RWPE2 (cell line): ENCODE measurements at regions not wholly inside any gene's neighbourhood (a gene's known extent, or its start where the extent isn't known, plus 50 kb on each side); places are given as distances from the start of the nearest gene placed in this dataset.

Experiments
- ATAC-seq: fragments of 200-7000 bp; cut with Tn5 transposase; 3 replicates; pipeline ENCODE4 v1.9.1; 2021; ENCODE audit warnings: low read depth
- DNase-seq: peaks from one replicate; pipeline ENCODE4 v3.0.0-alpha.2; 2020; ENCODE audit warnings: low spot score
- H3K27ac ChIP-seq: fragments of 450-650 bp; 2 replicates; pipeline ENCODE4 v1.5.1; 2017; ENCODE audit warnings: mild to moderate bottlenecking; ENCODE audit not compliant: poor library complexity, severe bottlenecking
- H3K27me3 ChIP-seq: fragments of 250-450 bp; sonication (Bioruptor Pico); 2 replicates; pipeline ENCODE4 v1.5.1; 2021; ENCODE audit warnings: mild to moderate bottlenecking, moderate library complexity; ENCODE audit not compliant: insufficient read depth, poor library complexity, severe bottlenecking
- H3K36me3 ChIP-seq: fragments of 250-450 bp; sonication (Bioruptor Pico); 2 replicates; pipeline ENCODE4 v1.5.1; 2020; ENCODE audit warnings: low read depth, mild to moderate bottlenecking, moderate library complexity
- H3K4me1 ChIP-seq: fragments of 250-450 bp; sonication (Bioruptor Pico); 2 replicates; pipeline ENCODE4 v1.5.1; 2021; ENCODE audit warnings: mild to moderate bottlenecking, moderate library complexity; ENCODE audit not compliant: insufficient read depth, poor library complexity, severe bottlenecking
- H3K4me3 ChIP-seq: fragments of 250-450 bp; sonication (Bioruptor Pico); 2 replicates; pipeline ENCODE4 v1.5.1; 2021; ENCODE audit warnings: mild to moderate bottlenecking, moderate library complexity; ENCODE audit not compliant: severe bottlenecking
- H3K9me3 ChIP-seq: fragments of 250-450 bp; sonication (Bioruptor Pico); 2 replicates; pipeline ENCODE4 v1.5.1; 2021; ENCODE audit warnings: mild to moderate bottlenecking, moderate library complexity; ENCODE audit not compliant: severe bottlenecking
- TF ChIP-seq, protein P1 (sequence below): fragments of 450-650 bp; IDR thresholded peaks from one replicate; pipeline ENCODE4 v1.5.1; 2017; ENCODE audit warnings: mild to moderate bottlenecking, moderate library complexity; ENCODE audit not compliant: poor library complexity, severe bottlenecking

GRCh38 chr4:59122626-59123025 lies 2012.4 kb upstream of the IGFBP7 start:
- ATAC-seq: no peak
- TF ChIP-seq, protein P1, sequence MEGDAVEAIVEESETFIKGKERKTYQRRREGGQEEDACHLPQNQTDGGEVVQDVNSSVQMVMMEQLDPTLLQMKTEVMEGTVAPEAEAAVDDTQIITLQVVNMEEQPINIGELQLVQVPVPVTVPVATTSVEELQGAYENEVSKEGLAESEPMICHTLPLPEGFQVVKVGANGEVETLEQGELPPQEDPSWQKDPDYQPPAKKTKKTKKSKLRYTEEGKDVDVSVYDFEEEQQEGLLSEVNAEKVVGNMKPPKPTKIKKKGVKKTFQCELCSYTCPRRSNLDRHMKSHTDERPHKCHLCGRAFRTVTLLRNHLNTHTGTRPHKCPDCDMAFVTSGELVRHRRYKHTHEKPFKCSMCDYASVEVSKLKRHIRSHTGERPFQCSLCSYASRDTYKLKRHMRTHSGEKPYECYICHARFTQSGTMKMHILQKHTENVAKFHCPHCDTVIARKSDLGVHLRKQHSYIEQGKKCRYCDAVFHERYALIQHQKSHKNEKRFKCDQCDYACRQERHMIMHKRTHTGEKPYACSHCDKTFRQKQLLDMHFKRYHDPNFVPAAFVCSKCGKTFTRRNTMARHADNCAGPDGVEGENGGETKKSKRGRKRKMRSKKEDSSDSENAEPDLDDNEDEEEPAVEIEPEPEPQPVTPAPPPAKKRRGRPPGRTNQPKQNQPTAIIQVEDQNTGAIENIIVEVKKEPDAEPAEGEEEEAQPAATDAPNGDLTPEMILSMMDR: no peak
- no peaks in the 10 kb centered on the region for H3K36me3 ChIP-seq
- H3K4me3 ChIP-seq: no peak overlapping the region
- no peaks in the 10 kb centered on the region for H3K27me3 ChIP-seq
- no peak for DNase-seq
- no peak overlapping the region for H3K27ac ChIP-seq
- no peaks in the 10 kb centered on the region for H3K9me3 ChIP-seq
- H3K4me1 ChIP-seq: no peaks in the 10 kb centered on the region

- H3K4me3 ChIP-seq: no peak overlapping the region
- H3K9me3 ChIP-seq: no peaks in the 10 kb centered on the region
- no peak overlapping the region for H3K27ac ChIP-seq
- TF ChIP-seq, protein P1: no peak
- no peaks in the 10 kb centered on the region for H3K4me1 ChIP-seq
- ATAC-seq (no peak), DNase-seq (no peak)
- no peaks in the 10 kb centered on the region for H3K27me3 ChIP-seq
- no peaks in the 10 kb centered on the region for H3K36me3 ChIP-seq
Observed at GRCh38 chr4:59126159-59126558, 2016.0 kb upstream of the IGFBP7 start.

DNA sequence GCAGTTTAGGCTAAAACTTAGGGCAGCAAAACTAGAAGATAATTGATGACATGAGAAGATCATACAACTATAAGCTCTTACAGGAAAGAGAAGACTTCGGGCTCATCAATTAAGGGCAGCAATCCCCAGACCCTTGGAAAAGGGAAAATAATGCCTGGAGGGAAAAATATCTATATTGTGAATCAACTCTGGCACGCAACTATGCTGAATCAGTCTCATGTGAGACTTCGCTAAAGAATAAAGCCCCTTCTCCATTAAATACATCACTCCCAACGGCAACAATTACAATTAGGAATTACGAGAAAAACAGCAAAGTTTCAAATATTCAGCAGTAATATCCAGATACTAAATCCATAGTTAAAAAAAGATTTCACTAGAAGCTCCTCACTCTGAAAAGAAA lies 2016.8 kb upstream of the IGFBP7 start:
- no peaks in the 10 kb centered on the region for H3K27me3 ChIP-seq
- H3K4me1 ChIP-seq: no peaks in the 10 kb centered on the region
- no peak overlapping the region for H3K27ac ChIP-seq
- H3K36me3 ChIP-seq: no peaks in the 10 kb centered on the region
- no peaks in the 10 kb centered on the region for H3K9me3 ChIP-seq
- no peak overlapping the region for H3K4me3 ChIP-seq
- TF ChIP-seq, protein P1: no peak
- DNase-seq (no peak), ATAC-seq (no peak)

DNA sequence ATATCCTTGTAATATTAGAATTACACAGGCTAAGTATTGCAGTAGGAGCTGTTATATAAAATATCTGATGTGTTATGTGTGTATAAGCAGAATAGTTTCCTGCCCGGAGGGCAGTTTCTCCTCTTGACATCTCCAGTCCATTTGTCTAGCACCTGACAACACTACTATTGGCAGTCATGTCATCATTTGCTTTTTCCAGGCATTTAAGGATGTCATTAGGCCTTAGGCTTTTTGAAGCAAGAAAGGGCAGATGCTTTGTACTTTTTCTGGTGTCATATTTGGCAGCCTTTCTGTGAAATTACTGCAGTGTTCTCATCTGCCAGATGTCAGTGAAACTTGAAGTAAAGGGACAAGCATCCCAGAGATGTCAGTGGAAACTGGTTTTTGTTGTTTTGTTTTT lies 2017.6 kb upstream of the IGFBP7 start:
- TF ChIP-seq, protein P1: no peak
- DNase-seq: no peak
- no peak for ATAC-seq
- H3K4me3 ChIP-seq: no peak overlapping the region
- no peak overlapping the region for H3K27ac ChIP-seq
- H3K9me3 ChIP-seq: no peaks in the 10 kb centered on the region
- no peaks in the 10 kb centered on the region for H3K27me3 ChIP-seq
- no peaks in the 10 kb centered on the region for H3K36me3 ChIP-seq
- no peaks in the 10 kb centered on the region for H3K4me1 ChIP-seq

DNA sequence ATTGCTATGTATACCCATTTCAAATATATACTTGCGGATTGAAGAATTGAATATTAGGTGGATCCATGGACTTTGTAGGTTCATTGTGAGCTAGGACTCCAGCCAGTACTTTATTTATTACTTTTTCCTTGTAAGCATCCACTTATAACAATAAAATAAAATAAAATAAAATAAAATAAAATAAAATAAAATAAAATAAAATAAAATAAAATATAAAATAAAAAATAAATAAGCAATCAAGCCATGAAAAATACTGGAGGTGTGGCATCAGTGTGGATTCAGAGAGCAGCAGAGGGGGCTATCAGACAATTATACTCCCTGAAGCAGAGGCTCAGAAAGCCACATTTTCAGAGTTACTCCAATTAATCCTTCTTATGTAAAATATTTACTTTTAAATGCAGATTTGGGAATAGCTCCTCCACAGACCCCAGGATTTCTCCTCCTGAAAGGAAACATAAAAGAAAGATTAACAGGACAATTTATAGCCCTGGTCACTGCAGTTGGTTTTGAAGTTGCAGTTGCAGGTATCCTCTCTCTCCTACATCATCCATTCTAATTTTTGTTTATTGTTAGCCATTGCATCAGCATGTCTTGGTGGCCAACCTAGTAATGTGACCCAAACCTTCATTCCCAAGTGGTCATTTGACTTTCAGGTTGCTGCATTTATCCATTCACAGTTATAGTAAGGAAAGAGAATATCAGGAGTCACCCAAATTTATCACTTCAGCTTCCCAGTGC lies 2025.2 kb upstream of the IGFBP7 start:
- Histone ChIP-seq H3K4me1 (no peaks in the 10 kb centered on the region), H3K4me3 (no peak overlapping the region), H3K9me3 (no peaks in the 10 kb centered on the region), H3K36me3 (no peaks in the 10 kb centered on the region), H3K27ac (no peak overlapping the region), H3K27me3 (no peaks in the 10 kb centered on the region)
- TF ChIP-seq, protein P1: no peak
- no peak for ATAC-seq
- DNase-seq: no peak
